ENCODE measurements at regions not wholly inside any gene's neighbourhood (a gene's known extent, or its start where the extent isn't known, plus 50 kb on each side); places are given as distances from the start of the nearest gene placed in this dataset.

DNA sequence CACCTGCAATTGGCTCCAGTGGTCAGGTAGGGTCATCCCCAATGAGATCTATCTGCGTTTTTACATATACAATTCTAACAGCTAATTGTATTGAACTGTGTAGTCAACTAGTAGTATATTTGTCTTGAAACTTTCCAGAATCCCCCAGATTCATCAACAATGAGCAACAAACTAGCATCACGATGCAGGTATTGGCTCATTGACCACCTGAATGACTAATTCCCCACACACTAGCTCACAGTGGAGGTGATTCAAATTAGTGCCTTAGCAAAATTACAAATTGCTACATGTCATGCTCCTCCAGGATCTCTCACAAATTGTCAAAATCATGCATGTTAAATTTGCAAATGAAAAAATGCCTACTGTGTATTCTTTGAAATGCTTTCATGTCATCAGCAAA, 62.8 kb upstream of the MPHOSPH6 start:
- H3K79me1 ChIP-seq (ENCODE audit: low read depth, low read length) = no peaks in the 10 kb centered on the region
- CTCF ChIA-PET (ENCODE audit: partially characterized antibody) = interaction anchor here (0.6 to 6.9 kb wide), 3 partner anchors 235 to 351 kb away, joined by 3 to 46 read pairs (median 4); no protein-coding TSS in a partner anchor
- 70% methylated on average over 2 of the region's 2 CpGs; no CpG with 5 or more reads in 1 of the 2 experiments for WGBS, 2 experiments (ENCODE audit: extremely low coverage in 1 of 2, insufficient coverage in 1 of 2, insufficient read length in 1 of 2, insufficient replicate concordance in 2 of 2, low coverage in 1 of 2, low lambda C conversion rate in 2 of 2, missing lambda C conversion rate in 1 of 2)
- no peak overlapping the region for H4K8ac ChIP-seq (ENCODE audit: extremely low read depth, insufficient read depth, low read length)
- no peaks in the 10 kb centered on the region for H3K23me2 ChIP-seq (ENCODE audit: low read depth, low read length)
- no peak overlapping the region for H3K56ac ChIP-seq (replicated peaks; ENCODE audit: insufficient read length, low read depth, low read length)
- H3K23ac ChIP-seq (ENCODE audit: insufficient read length) = no peak overlapping the region
- H2BK20ac ChIP-seq (ENCODE audit: low read length) = no peak overlapping the region
- no peaks in the 10 kb centered on the region for H4K20me1 ChIP-seq (replicated peaks in 1 of 2; ENCODE audit: control insufficient read depth in 1 of 2, insufficient read depth in 2 of 2, low read length in 2 of 2)
- H4K91ac ChIP-seq (replicated peaks; ENCODE audit: insufficient read length, low read length) = no peak overlapping the region
- H2BK120ac ChIP-seq (replicated peaks; ENCODE audit: low read depth, low read length) = no peak overlapping the region
- no peak overlapping the region for H3K9ac ChIP-seq (replicated peaks in 1 of 4; ENCODE audit: extremely low read depth in 1 of 4, low read depth in 3 of 4, low read length in 3 of 4)
- no peak overlapping the region for H3K18ac ChIP-seq (ENCODE audit: extremely low read depth, low read length)
- DNase-seq (ENCODE audit: low read depth in 1 of 2, low spot score in 2 of 2) (no peak), FAIRE-seq (no peak)
- H2AFZ ChIP-seq (ENCODE audit: low read length) = no peak overlapping the region
- no peak overlapping the region for H3K4me2 ChIP-seq (ENCODE audit: insufficient read depth in 1 of 2, low read depth in 2 of 2, low read length in 2 of 2)
- no peaks in the 10 kb centered on the region for H3K79me2 ChIP-seq (ENCODE audit: control insufficient read depth in 1 of 2, insufficient read depth in 2 of 2, low read length in 2 of 2)
- TF ChIP-seq RFX5 (IDR thresholded peaks at IDR 0.05; ENCODE audit: borderline replicate concordance, low read depth, low read length) = no peak
- TF ChIP-seq SUZ12 (IDR thresholded peaks at IDR 0.05; ENCODE audit: low read length) = no peak
- TF ChIP-seq, protein P1, sequence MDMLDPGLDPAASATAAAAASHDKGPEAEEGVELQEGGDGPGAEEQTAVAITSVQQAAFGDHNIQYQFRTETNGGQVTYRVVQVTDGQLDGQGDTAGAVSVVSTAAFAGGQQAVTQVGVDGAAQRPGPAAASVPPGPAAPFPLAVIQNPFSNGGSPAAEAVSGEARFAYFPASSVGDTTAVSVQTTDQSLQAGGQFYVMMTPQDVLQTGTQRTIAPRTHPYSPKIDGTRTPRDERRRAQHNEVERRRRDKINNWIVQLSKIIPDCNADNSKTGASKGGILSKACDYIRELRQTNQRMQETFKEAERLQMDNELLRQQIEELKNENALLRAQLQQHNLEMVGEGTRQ (IDR thresholded peaks at IDR 0.05; ENCODE audit: low read length) = no peak
- TF ChIP-seq ASH2L (IDR thresholded peaks at IDR 0.05; ENCODE audit: low read length) = no peak
- TF ChIP-seq KDM5A (IDR thresholded peaks at IDR 0.05; ENCODE audit: low read length) = no peak
- no peak for TF ChIP-seq TAF1 (IDR thresholded peaks at IDR 0.05; ENCODE audit: low read depth, low read length)
- no peak for TF ChIP-seq JUN (IDR thresholded peaks at IDR 0.05; ENCODE audit: low read depth, low read length)
- no peak for TF ChIP-seq KDM1A (IDR thresholded peaks at IDR 0.05; ENCODE audit: borderline replicate concordance, low read length)
- no peak for TF ChIP-seq RBBP5 (IDR thresholded peaks at IDR 0.05; ENCODE audit: borderline replicate concordance, low read depth, low read length)
- no peak for TF ChIP-seq CBX5 (IDR thresholded peaks at IDR 0.05; ENCODE audit: low read depth, low read length)
- no peak overlapping the region for H2BK5ac ChIP-seq (ENCODE audit: low read depth, low read length)
- H2BK12ac ChIP-seq (ENCODE audit: low read depth, low read length) = no peak overlapping the region
- H3K4me1 ChIP-seq (replicated peaks in 1 of 4; ENCODE audit: control insufficient read depth in 3 of 4, insufficient read depth in 4 of 4, low read length in 3 of 4) = no peaks in the 10 kb centered on the region
- no peak overlapping the region for H3K4ac ChIP-seq (replicated peaks; ENCODE audit: insufficient read length, low read depth, low read length)
- H3K27ac ChIP-seq (ENCODE audit: low read depth, low read length) = no peak overlapping the region
- H2AK5ac ChIP-seq (ENCODE audit: low read depth, low read length) = no peak overlapping the region
- H3K9me3 ChIP-seq (ENCODE audit: insufficient read depth in 2 of 2, low read depth in 1 of 2, low read length in 1 of 2) = no peaks in the 10 kb centered on the region
- no peak overlapping the region for H4K5ac ChIP-seq (ENCODE audit: insufficient read length, low read depth, low read length)
- H3K27me3 ChIP-seq (replicated peaks in 1 of 4; ENCODE audit: control insufficient read depth in 3 of 4, extremely low read depth in 1 of 4, insufficient read depth in 3 of 4, low read length in 3 of 4) = peaks cover 0 to 1% (median 0%) of the 10 kb centered on the region in 4 experiments; a peak in 1 of 7 replicates
- H3K14ac ChIP-seq (ENCODE audit: insufficient read length) = no peak overlapping the region
- H2BK15ac ChIP-seq (ENCODE audit: low read length) = no peak overlapping the region
- H3K36me3 ChIP-seq (ENCODE audit: control insufficient read depth in 2 of 4, insufficient read depth in 4 of 4, low read length in 3 of 4) = no peaks in the 10 kb centered on the region
- POLR2A ChIA-PET (ENCODE audit: partially characterized antibody) = no interaction called here
- H3K4me3 ChIP-seq (ENCODE audit: extremely low read depth in 1 of 4, insufficient read depth in 2 of 4, low read depth in 3 of 4, low read length in 4 of 4) = no peak overlapping the region

Measured in H1 (cell line).